ENCODE measurements at regions not wholly inside any gene's neighbourhood (a gene's known extent, or its start where the extent isn't known, plus 50 kb on each side); places are given as distances from the start of the nearest gene placed in this dataset.
"Not testable (repeated sequence)": the region's sequence is repeated elsewhere in the genome, so short reads cannot be mapped to it uniquely, and the experiment has no call there.

- no peak for DNase-seq
- Histone ChIP-seq H3K4me1 (ENCODE audit: control insufficient read depth, insufficient read depth, low read length) (no peaks in the 10 kb centered on the region), H3K4me3 (ENCODE audit: low read length) (no peak overlapping the region)
Measured at GRCh38 chr3:81887448-81887847, 126.0 kb upstream of the GBE1 start.

GRCh38 chr3:81886081-81886480 lies 124.6 kb upstream of the GBE1 start:
- no peak for DNase-seq
- Histone ChIP-seq H3K4me1 (ENCODE audit: control insufficient read depth, insufficient read depth, low read length) (no peaks in the 10 kb centered on the region), H3K27me3 (ENCODE audit: control insufficient read depth, insufficient read depth, low read length) (no peaks in the 10 kb centered on the region), H3K36me3 (ENCODE audit: control insufficient read depth, insufficient read depth, low read length) (no peaks in the 10 kb centered on the region), H3K9me3 (ENCODE audit: control insufficient read depth, low read depth, low read length) (no peaks in the 10 kb centered on the region), H3K27ac (ENCODE audit: low read length) (no peak overlapping the region), H3K4me3 (ENCODE audit: low read length) (no peak overlapping the region)
- 100% methylated on average over 1 of the region's 2 CpGs for WGBS (ENCODE audit: insufficient coverage, low lambda C conversion rate)

More at GRCh38 chr3:81887448-81887847, 126.0 kb upstream of the GBE1 start:
- no peaks in the 10 kb centered on the region for H3K9me3 ChIP-seq (ENCODE audit: control insufficient read depth, low read depth, low read length)
- no peaks in the 10 kb centered on the region for H3K27me3 ChIP-seq (ENCODE audit: control insufficient read depth, insufficient read depth, low read length)
- H3K27ac ChIP-seq (ENCODE audit: low read length) = no peak overlapping the region
- H3K36me3 ChIP-seq (ENCODE audit: control insufficient read depth, insufficient read depth, low read length) = no peaks in the 10 kb centered on the region

GRCh38 chr3:81884791-81885190 lies 123.3 kb upstream of the GBE1 start:
- Histone ChIP-seq H3K27me3 (ENCODE audit: control insufficient read depth, insufficient read depth, low read length) (no peaks in the 10 kb centered on the region), H3K27ac (ENCODE audit: low read length) (no peak overlapping the region), H3K4me3 (ENCODE audit: low read length) (no peak overlapping the region), H3K4me1 (ENCODE audit: control insufficient read depth, insufficient read depth, low read length) (no peaks in the 10 kb centered on the region), H3K9me3 (ENCODE audit: control insufficient read depth, low read depth, low read length) (no peaks in the 10 kb centered on the region), H3K36me3 (ENCODE audit: control insufficient read depth, insufficient read depth, low read length) (no peaks in the 10 kb centered on the region)
- no CpG with 5 or more reads among the region's 3 CpGs for WGBS (ENCODE audit: insufficient coverage, low lambda C conversion rate)
- no peak for DNase-seq

GRCh38 chr3:81876826-81877225 lies 115.4 kb upstream of the GBE1 start:
- WGBS (ENCODE audit: insufficient coverage, low lambda C conversion rate) = no CpG with 5 or more reads among the region's 1 CpG
- Histone ChIP-seq H3K9me3 (ENCODE audit: control insufficient read depth, low read depth, low read length) (peaks cover 6% of the 10 kb centered on the region), H3K36me3 (ENCODE audit: control insufficient read depth, insufficient read depth, low read length) (no peaks in the 10 kb centered on the region), H3K27me3 (ENCODE audit: control insufficient read depth, insufficient read depth, low read length) (no peaks in the 10 kb centered on the region), H3K4me1 (ENCODE audit: control insufficient read depth, insufficient read depth, low read length) (no peaks in the 10 kb centered on the region), H3K4me3 (ENCODE audit: low read length) (no peak overlapping the region), H3K27ac (ENCODE audit: low read length) (no peak overlapping the region)
- DNase-seq = no peak

- H3K36me3 ChIP-seq (ENCODE audit: control insufficient read depth, insufficient read depth, low read length) = no peaks in the 10 kb centered on the region
- no peaks in the 10 kb centered on the region for H3K27me3 ChIP-seq (ENCODE audit: control insufficient read depth, insufficient read depth, low read length)
- peaks cover 6% of the 10 kb centered on the region for H3K9me3 ChIP-seq (ENCODE audit: control insufficient read depth, low read depth, low read length)
- no peaks in the 10 kb centered on the region for H3K4me1 ChIP-seq (ENCODE audit: control insufficient read depth, insufficient read depth, low read length)
- H3K27ac ChIP-seq (ENCODE audit: low read length) = no peak overlapping the region
- no peak overlapping the region for H3K4me3 ChIP-seq (ENCODE audit: low read length)
- DNase-seq = no peak
Measured at GRCh38 chr3:81874738-81875137, 113.3 kb upstream of the GBE1 start.

- no peak overlapping the region for H3K4me3 ChIP-seq (ENCODE audit: low read length)
- no peak for DNase-seq
- H3K27me3 ChIP-seq (ENCODE audit: control insufficient read depth, insufficient read depth, low read length) = no peaks in the 10 kb centered on the region
- 71% methylated on average over 1 of the region's 1 CpG for WGBS (ENCODE audit: insufficient coverage, low lambda C conversion rate)
- no peaks in the 10 kb centered on the region for H3K36me3 ChIP-seq (ENCODE audit: control insufficient read depth, insufficient read depth, low read length)
- H3K9me3 ChIP-seq (ENCODE audit: control insufficient read depth, low read depth, low read length) = peaks cover 2% of the 10 kb centered on the region
- no peaks in the 10 kb centered on the region for H3K4me1 ChIP-seq (ENCODE audit: control insufficient read depth, insufficient read depth, low read length)
- H3K27ac ChIP-seq (ENCODE audit: low read length) = no peak overlapping the region
Measured at GRCh38 chr3:81872566-81872965, 111.1 kb upstream of the GBE1 start.

GRCh38 chr3:81871358-81872155 lies 110.1 kb upstream of the GBE1 start:
- DNase-seq = no peak
- 85% methylated on average over 2 of the region's 3 CpGs for WGBS (ENCODE audit: insufficient coverage, low lambda C conversion rate)

GRCh38 chr3:81869382-81869781 lies 107.9 kb upstream of the GBE1 start:
- WGBS (ENCODE audit: insufficient coverage, low lambda C conversion rate) = 17% methylated on average over 1 of the region's 1 CpG

More at GRCh38 chr3:81871358-81872155, 110.1 kb upstream of the GBE1 start:
- H3K36me3 ChIP-seq (ENCODE audit: control insufficient read depth, insufficient read depth, low read length) = no peaks in the 10 kb centered on the region
- H3K4me3 ChIP-seq (ENCODE audit: low read length) = no peak overlapping the region
- no peak overlapping the region for H3K27ac ChIP-seq (ENCODE audit: low read length)
- H3K9me3 ChIP-seq (ENCODE audit: control insufficient read depth, low read depth, low read length) = no peaks in the 10 kb centered on the region
- no peaks in the 10 kb centered on the region for H3K27me3 ChIP-seq (ENCODE audit: control insufficient read depth, insufficient read depth, low read length)
- H3K4me1 ChIP-seq (ENCODE audit: control insufficient read depth, insufficient read depth, low read length) = no peaks in the 10 kb centered on the region

GRCh38 chr3:81868597-81868996 lies 107.2 kb upstream of the GBE1 start:
- Histone ChIP-seq H3K9me3 (ENCODE audit: control insufficient read depth, low read depth, low read length) (no peaks in the 10 kb centered on the region), H3K27ac (ENCODE audit: low read length) (no peak overlapping the region), H3K4me3 (ENCODE audit: low read length) (no peak overlapping the region), H3K4me1 (ENCODE audit: control insufficient read depth, insufficient read depth, low read length) (no peaks in the 10 kb centered on the region), H3K36me3 (ENCODE audit: control insufficient read depth, insufficient read depth, low read length) (no peaks in the 10 kb centered on the region), H3K27me3 (ENCODE audit: control insufficient read depth, insufficient read depth, low read length) (no peaks in the 10 kb centered on the region)
- 100% methylated on average over 1 of the region's 1 CpG for WGBS (ENCODE audit: insufficient coverage, low lambda C conversion rate)
- no peak for DNase-seq

More at GRCh38 chr3:81869382-81869781, 107.9 kb upstream of the GBE1 start:
- Histone ChIP-seq H3K27ac (ENCODE audit: low read length) (no peak overlapping the region), H3K9me3 (ENCODE audit: control insufficient read depth, low read depth, low read length) (no peaks in the 10 kb centered on the region), H3K36me3 (ENCODE audit: control insufficient read depth, insufficient read depth, low read length) (no peaks in the 10 kb centered on the region), H3K4me1 (ENCODE audit: control insufficient read depth, insufficient read depth, low read length) (no peaks in the 10 kb centered on the region), H3K27me3 (ENCODE audit: control insufficient read depth, insufficient read depth, low read length) (no peaks in the 10 kb centered on the region), H3K4me3 (ENCODE audit: low read length) (no peak overlapping the region)
- no peak for DNase-seq

GRCh38 chr3:81867875-81868274 lies 106.4 kb upstream of the GBE1 start:
- no peak for DNase-seq
- no CpG with 5 or more reads among the region's 2 CpGs for WGBS (ENCODE audit: insufficient coverage, low lambda C conversion rate)
- no peak overlapping the region for H3K4me3 ChIP-seq (ENCODE audit: low read length)
- H3K27me3 ChIP-seq (ENCODE audit: control insufficient read depth, insufficient read depth, low read length) = no peaks in the 10 kb centered on the region
- no peaks in the 10 kb centered on the region for H3K4me1 ChIP-seq (ENCODE audit: control insufficient read depth, insufficient read depth, low read length)
- H3K27ac ChIP-seq (ENCODE audit: low read length) = no peak overlapping the region
- no peaks in the 10 kb centered on the region for H3K36me3 ChIP-seq (ENCODE audit: control insufficient read depth, insufficient read depth, low read length)
- no peaks in the 10 kb centered on the region for H3K9me3 ChIP-seq (ENCODE audit: control insufficient read depth, low read depth, low read length)

- not testable (repeated sequence) for H3K27ac ChIP-seq (ENCODE audit: low read length); H3K9me3 ChIP-seq (ENCODE audit: control insufficient read depth, low read depth, low read length); H3K4me1 ChIP-seq (ENCODE audit: control insufficient read depth, insufficient read depth, low read length); H3K4me3 ChIP-seq (ENCODE audit: low read length); H3K27me3 ChIP-seq (ENCODE audit: control insufficient read depth, insufficient read depth, low read length); DNase-seq; H3K36me3 ChIP-seq (ENCODE audit: control insufficient read depth, insufficient read depth, low read length)
- 100% methylated on average over 1 of the region's 5 CpGs for WGBS (ENCODE audit: insufficient coverage, low lambda C conversion rate)
Measured at GRCh38 chr3:81865164-81865563, 103.7 kb upstream of the GBE1 start.

Measured in large intestine (tissue), 3 donors.